GM19240 (cell line): ENCODE measurements at regions not wholly inside any gene's neighbourhood (a gene's known extent, or its start where the extent isn't known, plus 50 kb on each side); places are given as distances from the start of the nearest gene placed in this dataset.

Experiments
- DNase-seq: peaks from one replicate; pipeline ENCODE4 v3.0.0; 2011; ENCODE audit warnings: low spot score; ENCODE audit not compliant: insufficient read length

DNA sequence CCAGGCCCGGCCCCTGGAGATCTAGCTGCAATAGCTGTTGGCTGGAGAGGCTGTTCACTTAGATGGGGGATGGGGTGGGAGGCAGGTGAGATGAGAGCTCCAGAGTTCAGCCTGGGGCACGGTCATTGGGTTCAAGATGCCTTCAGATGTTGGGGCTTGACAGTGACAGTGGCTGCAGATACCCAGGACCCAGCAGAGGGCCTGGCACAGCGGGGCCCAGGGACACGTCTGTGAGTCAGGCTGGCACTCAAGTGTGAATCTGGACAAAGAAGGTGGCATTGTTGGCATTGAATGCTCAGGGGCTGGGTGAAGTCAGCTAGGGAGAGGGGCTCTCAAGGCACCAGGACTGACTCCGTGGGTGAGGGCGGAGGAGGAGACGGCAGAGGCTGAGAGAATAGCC, 328.1 kb downstream of the SEC14L1 start:
- DNase-seq: no peak

DNA sequence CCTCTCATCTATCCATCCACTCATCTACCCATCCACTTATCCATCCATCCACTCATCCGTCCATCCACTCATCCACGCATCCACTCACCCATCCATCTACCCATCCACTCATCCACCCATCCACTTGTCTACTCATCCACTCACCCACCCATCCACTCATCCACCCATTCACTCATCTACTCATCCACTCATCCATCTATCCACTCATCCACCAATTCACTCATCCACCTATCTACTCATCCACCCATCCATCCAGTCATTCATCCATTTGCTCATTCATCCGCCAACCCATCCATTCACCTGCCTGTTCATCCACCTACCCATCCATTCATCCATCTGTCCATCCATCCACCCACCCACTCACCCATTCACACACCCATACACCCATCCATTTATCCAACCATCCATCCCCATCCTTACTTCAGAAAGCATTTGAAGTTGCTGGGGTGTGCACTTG, 329.6 kb downstream of the SEC14L1 start:
- no peak for DNase-seq

- no peak for DNase-seq
Measured at GRCh38 chr17:77470800-77471733, 330.3 kb downstream of the SEC14L1 start.

- DNase-seq: no peak
Measured at GRCh38 chr17:77471984-77472461, 331.3 kb downstream of the SEC14L1 start.

- no peak for DNase-seq
Measured at GRCh38 chr17:77472468-77473310, 331.9 kb downstream of the SEC14L1 start.

DNA sequence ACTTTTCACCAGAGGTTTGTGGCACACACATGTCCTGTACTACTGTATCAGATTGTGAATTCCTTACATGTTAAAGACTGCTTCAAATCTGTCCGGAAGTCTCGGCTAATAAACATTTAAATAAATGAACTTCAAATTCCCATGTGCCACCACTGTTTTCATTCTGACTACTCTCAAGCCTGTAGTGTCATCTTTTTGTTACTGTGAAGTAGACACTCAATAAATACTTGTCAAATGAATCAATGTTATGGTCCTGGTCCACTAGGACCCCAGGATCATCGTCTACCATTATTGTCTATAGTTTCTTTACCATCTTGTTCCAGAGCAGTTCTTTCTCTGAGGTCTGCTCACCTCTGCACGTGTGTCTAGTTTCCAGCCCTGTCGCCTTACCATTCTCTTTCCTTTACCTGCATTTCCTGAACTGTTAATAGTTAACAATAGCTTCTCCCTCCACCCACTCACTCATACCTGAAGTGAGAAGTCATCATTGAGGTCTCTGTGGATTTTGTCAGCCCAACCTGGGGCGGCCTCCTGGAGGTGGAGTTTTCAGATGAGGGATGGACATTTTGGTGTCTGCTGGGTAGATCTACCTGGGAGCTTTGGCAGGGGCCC, 333.0 kb downstream of the SEC14L1 start:
- no peak for DNase-seq

DNA sequence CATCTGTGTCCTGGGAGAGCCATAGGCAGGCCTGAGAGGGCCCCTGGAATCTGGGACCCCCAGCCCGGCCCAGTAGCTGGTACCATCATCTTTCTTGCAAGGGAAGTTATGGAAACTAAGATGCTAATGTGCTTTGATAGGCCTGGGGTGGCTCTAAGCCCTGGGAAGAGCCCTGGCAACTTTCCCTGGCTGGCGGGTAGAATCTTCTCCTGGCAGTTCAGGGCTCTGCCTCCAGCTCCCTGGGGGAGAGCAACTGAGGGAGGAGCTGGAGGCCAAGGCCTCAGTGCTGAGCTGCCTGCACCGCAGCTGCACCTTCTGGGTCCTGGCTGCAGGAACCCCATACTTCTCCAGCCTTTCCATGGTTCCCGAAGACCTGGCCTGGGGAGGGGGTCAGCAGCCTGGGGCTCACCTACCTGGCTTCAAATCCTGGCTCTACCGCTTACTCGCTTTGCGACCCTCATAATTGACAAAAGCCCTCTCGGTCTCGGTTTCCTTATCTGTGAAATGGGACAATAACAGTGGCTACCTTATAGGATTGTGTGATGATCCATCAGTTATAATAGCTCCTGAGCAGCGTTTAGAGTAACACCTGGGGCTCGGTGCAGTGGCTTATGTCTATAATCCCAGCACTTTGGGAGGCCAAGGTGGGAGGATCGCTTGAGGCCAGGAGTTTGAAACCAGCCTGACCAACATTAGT, 333.7 kb downstream of the SEC14L1 start:
- no peak for DNase-seq

GRCh38 chr17:77475016-77475976, 334.5 kb downstream of the SEC14L1 start:
- no peak for DNase-seq

DNA sequence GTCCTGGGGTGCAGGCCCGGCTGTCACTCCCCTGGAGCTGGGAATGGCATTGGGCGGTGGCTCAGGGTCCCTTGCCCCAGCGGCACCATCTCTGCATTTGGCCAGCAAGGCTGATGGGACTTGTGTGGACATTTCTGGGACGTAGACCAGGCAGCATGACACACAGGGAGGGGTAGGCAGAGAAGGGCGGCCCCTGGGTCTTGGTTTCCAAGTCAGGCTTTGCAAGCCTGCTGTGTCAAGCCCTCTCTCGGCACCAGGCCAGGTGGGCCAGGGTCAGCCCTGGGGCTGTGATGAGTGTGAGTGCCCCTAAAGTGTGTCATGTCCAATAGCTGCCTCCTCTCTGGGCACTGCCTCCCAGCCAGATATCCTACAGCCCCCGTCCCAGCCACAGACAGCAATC, 335.2 kb downstream of the SEC14L1 start:
- DNase-seq: no peak

DNA sequence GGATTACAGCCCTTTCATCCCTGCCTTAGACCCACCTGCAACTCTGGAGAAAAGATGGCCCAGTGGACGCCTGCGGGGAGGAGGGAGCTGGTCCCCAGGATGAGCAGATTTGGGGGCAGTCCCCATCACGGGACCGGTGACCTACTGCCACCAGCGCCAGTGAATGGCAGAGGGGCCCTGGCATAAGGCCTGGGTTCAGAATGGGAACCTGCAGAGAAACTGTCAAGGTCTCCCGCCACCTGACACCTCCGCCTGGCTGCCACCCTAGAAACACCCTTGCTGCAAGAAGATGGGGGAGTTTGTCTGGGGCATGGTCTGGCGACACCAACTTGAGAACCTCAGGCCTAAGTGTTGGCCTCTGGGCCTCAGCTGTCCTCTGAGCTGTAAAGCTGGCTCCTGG, 335.7 kb downstream of the SEC14L1 start:
- no peak for DNase-seq

- DNase-seq: no peak
Measured at GRCh38 chr17:77476931-77477805, 336.4 kb downstream of the SEC14L1 start.

DNA sequence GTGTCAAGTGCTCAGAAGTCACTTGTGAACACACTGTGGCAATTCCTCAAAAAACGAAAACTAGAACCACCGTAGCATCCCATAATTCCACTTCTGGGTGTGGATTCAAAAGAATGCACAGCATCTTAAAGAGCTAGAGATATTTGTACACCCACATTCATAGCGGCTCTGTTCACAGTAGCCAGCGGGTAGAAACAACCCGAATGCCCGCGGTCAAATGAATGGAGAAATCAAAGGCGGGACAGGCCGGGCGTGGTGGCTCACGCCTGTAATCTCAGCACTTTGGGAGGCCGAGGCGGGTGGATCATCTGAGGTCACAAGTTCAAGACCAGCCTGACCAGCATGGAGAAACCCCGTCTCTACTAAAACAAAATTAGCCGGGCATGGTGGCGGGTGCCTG, 337.5 kb downstream of the SEC14L1 start:
- no peak for DNase-seq

GRCh38 chr17:77478899-77479298, 338.1 kb downstream of the SEC14L1 start:
- no peak for DNase-seq

- DNase-seq: no peak
Measured at GRCh38 chr17:77479372-77480198, 338.8 kb downstream of the SEC14L1 start.

GRCh38 chr17:77480199-77480508, 339.4 kb downstream of the SEC14L1 start:
- no peak for DNase-seq

GRCh38 chr17:77480509-77481215, 339.9 kb downstream of the SEC14L1 start:
- no peak for DNase-seq
